KOPT-K1 (cell line): ENCODE measurements at regions not wholly inside any gene's neighbourhood (a gene's known extent, or its start where the extent isn't known, plus 50 kb on each side); places are given as distances from the start of the nearest gene placed in this dataset.
"Not testable (repeated sequence)": the region's sequence is repeated elsewhere in the genome, so short reads cannot be mapped to it uniquely, and the experiment has no call there.

Experiments used
- H3K27ac ChIP-seq: fragments of 200-600 bp; sonication (generic); 2 replicates; pipeline ENCODE4 v1.5.1; 2016; ENCODE audit warnings: antibody characterized with exemption, mild to moderate bottlenecking, low read depth, low read length; ENCODE audit not compliant: poor library complexity, severe bottlenecking
- H3K36me3 ChIP-seq: fragments of 200-600 bp; sonication (generic); 2 replicates; pipeline ENCODE4 v1.5.1; 2017; ENCODE audit warnings: antibody characterized with exemption, mild to moderate bottlenecking, low read length, moderate library complexity; ENCODE audit not compliant: insufficient read depth
- H3K9me3 ChIP-seq: fragments of 200-600 bp; sonication (generic); 2 replicates; pipeline ENCODE4 v1.5.1; 2017; ENCODE audit warnings: antibody characterized with exemption, low read length, mild to moderate bottlenecking; ENCODE audit not compliant: insufficient read depth, poor library complexity, severe bottlenecking

GRCh38 chr9:103537426-103537825 is 542.3 kb downstream of the CYLC2 start:
- Histone ChIP-seq H3K27ac (no peak overlapping the region), H3K36me3 (no peaks in the 10 kb centered on the region), H3K9me3 (no peaks in the 10 kb centered on the region)

GRCh38 chr9:103545260-103545659 is 548.8 kb upstream of the SMC2 start:
- Histone ChIP-seq H3K27ac (no peak overlapping the region), H3K36me3 (no peaks in the 10 kb centered on the region), H3K9me3 (no peaks in the 10 kb centered on the region)

- Histone ChIP-seq H3K9me3 (no peaks in the 10 kb centered on the region), H3K27ac (no peak overlapping the region), H3K36me3 (no peaks in the 10 kb centered on the region)
These were observed 541.4 kb upstream of the SMC2 start for GRCh38 chr9:103552712-103553111.

GRCh38 chr9:103574056-103574455 is 520.1 kb upstream of the SMC2 start:
- Histone ChIP-seq H3K27ac (no peak overlapping the region), H3K9me3 (no peaks in the 10 kb centered on the region), H3K36me3 (no peaks in the 10 kb centered on the region)

GRCh38 chr9:103586721-103587120 is 507.4 kb upstream of the SMC2 start:
- H3K36me3 ChIP-seq, result no peaks in the 10 kb centered on the region
- H3K9me3 ChIP-seq, result no peaks in the 10 kb centered on the region
- H3K27ac ChIP-seq, result no peak overlapping the region

GRCh38 chr9:103601287-103601686 is 492.8 kb upstream of the SMC2 start:
- H3K9me3 ChIP-seq, result no peaks in the 10 kb centered on the region
- H3K36me3 ChIP-seq, result no peaks in the 10 kb centered on the region

GRCh38 chr9:103611950-103612349 is 482.2 kb upstream of the SMC2 start:
- not testable (repeated sequence) for H3K36me3 ChIP-seq, H3K27ac ChIP-seq, H3K9me3 ChIP-seq

More at GRCh38 chr9:103601287-103601686, 492.8 kb upstream of the SMC2 start:
- no peak overlapping the region for H3K27ac ChIP-seq

- Histone ChIP-seq H3K9me3 (no peaks in the 10 kb centered on the region), H3K27ac (no peak overlapping the region), H3K36me3 (no peaks in the 10 kb centered on the region)
These were observed 478.1 kb upstream of the SMC2 start for GRCh38 chr9:103615994-103616393.

GRCh38 chr9:103617046-103617445 is 477.1 kb upstream of the SMC2 start:
- Histone ChIP-seq H3K36me3 (no peaks in the 10 kb centered on the region), H3K9me3 (no peaks in the 10 kb centered on the region), H3K27ac (no peak overlapping the region)

GRCh38 chr9:103625161-103625804 is 468.8 kb upstream of the SMC2 start:
- no peak overlapping the region for H3K27ac ChIP-seq
- no peaks in the 10 kb centered on the region for H3K36me3 ChIP-seq
- no peaks in the 10 kb centered on the region for H3K9me3 ChIP-seq

GRCh38 chr9:103627731-103628130 is 466.4 kb upstream of the SMC2 start:
- Histone ChIP-seq H3K9me3 (no peaks in the 10 kb centered on the region), H3K27ac (no peak overlapping the region), H3K36me3 (no peaks in the 10 kb centered on the region)

GRCh38 chr9:103649086-103649485 is 445.0 kb upstream of the SMC2 start:
- H3K27ac ChIP-seq, result no peak overlapping the region
- no peaks in the 10 kb centered on the region for H3K36me3 ChIP-seq
- no peaks in the 10 kb centered on the region for H3K9me3 ChIP-seq

GRCh38 chr9:103658156-103658555 is 436.0 kb upstream of the SMC2 start:
- Histone ChIP-seq H3K36me3 (no peaks in the 10 kb centered on the region), H3K9me3 (no peaks in the 10 kb centered on the region)

GRCh38 chr9:103660830-103661229 is 433.3 kb upstream of the SMC2 start:
- Histone ChIP-seq H3K27ac (no peak overlapping the region), H3K9me3 (no peaks in the 10 kb centered on the region)

More at GRCh38 chr9:103658156-103658555, 436.0 kb upstream of the SMC2 start:
- H3K27ac ChIP-seq, result no peak overlapping the region

GRCh38 chr9:103661663-103662062 is 432.4 kb upstream of the SMC2 start:
- Histone ChIP-seq H3K36me3 (no peaks in the 10 kb centered on the region), H3K9me3 (no peaks in the 10 kb centered on the region), H3K27ac (no peak overlapping the region)

More at GRCh38 chr9:103660830-103661229, 433.3 kb upstream of the SMC2 start:
- no peaks in the 10 kb centered on the region for H3K36me3 ChIP-seq

- no peaks in the 10 kb centered on the region for H3K36me3 ChIP-seq
- H3K27ac ChIP-seq, result no peak overlapping the region
- H3K9me3 ChIP-seq, result no peaks in the 10 kb centered on the region
These were observed 424.8 kb upstream of the SMC2 start for GRCh38 chr9:103669296-103669695.
